Progenitor cell of endocrine pancreas (in vitro differentiated cells): ENCODE measurements at regions not wholly inside any gene's neighbourhood (a gene's known extent, or its start where the extent isn't known, plus 50 kb on each side); places are given as distances from the start of the nearest gene placed in this dataset.

Experiments
- DNase-seq: peaks from one replicate; pipeline ENCODE4 v3.0.0; 2021; ENCODE audit warnings: low spot score; ENCODE audit not compliant: unreplicated experiment
- H3K27ac Mint-ChIP-seq: 2 replicates; pipeline ENCODE4 v1.8.0; 2021; ENCODE audit warnings: mild to moderate bottlenecking, moderate library complexity, mixed read lengths
- H3K27me3 Mint-ChIP-seq: 2 replicates; pipeline ENCODE4 v1.8.0; 2021; ENCODE audit warnings: mixed read lengths
- H3K36me3 Mint-ChIP-seq: 2 replicates; pipeline ENCODE4 v1.8.0; 2022; ENCODE audit warnings: mixed read lengths; ENCODE audit not compliant: insufficient read depth
- H3K4me1 Mint-ChIP-seq: 2 replicates; pipeline ENCODE4 v1.8.0; 2021; ENCODE audit warnings: low read depth, mixed read lengths
- H3K4me3 Mint-ChIP-seq: 2 replicates; pipeline ENCODE4 v1.8.0; 2021; ENCODE audit warnings: low read depth, mild to moderate bottlenecking, moderate library complexity, mixed read lengths
- H3K9me3 Mint-ChIP-seq: 2 replicates; pipeline ENCODE4 v1.8.0; 2021; ENCODE audit warnings: low read depth, mixed read lengths
- TF ChIP-seq, protein P1 (sequence below): fragments of 200-600 bp; sonication (generic); IDR thresholded peaks from one replicate; pipeline ENCODE4 v1.5.0; 2021; ENCODE audit warnings: antibody characterized with exemption, mild to moderate bottlenecking; ENCODE audit not compliant: unreplicated experiment

DNA sequence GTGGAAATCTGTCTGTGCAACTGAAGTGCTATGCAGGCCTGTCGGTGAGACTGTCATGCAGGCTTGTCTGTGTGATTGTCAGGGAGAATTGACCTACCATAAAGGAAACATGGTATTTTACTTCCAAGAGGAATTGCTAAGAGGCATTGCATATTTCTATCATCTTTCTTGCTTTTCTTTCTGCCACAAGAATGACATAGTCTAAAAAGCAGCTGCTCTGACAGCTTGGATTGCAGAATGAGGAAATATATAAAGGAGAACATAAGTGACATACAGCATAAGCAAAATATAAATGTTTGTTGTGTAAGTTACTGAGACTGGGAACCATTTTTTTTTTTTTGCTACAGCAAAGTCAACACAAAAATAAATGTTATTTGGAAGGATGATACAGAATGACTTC, 105.1 kb downstream of the MANEA start:
- TF ChIP-seq, protein P1, sequence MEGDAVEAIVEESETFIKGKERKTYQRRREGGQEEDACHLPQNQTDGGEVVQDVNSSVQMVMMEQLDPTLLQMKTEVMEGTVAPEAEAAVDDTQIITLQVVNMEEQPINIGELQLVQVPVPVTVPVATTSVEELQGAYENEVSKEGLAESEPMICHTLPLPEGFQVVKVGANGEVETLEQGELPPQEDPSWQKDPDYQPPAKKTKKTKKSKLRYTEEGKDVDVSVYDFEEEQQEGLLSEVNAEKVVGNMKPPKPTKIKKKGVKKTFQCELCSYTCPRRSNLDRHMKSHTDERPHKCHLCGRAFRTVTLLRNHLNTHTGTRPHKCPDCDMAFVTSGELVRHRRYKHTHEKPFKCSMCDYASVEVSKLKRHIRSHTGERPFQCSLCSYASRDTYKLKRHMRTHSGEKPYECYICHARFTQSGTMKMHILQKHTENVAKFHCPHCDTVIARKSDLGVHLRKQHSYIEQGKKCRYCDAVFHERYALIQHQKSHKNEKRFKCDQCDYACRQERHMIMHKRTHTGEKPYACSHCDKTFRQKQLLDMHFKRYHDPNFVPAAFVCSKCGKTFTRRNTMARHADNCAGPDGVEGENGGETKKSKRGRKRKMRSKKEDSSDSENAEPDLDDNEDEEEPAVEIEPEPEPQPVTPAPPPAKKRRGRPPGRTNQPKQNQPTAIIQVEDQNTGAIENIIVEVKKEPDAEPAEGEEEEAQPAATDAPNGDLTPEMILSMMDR, result no peak
- Mint-ChIP-seq H3K36me3 (no peaks in the 10 kb centered on the region), H3K4me3 (no peak overlapping the region), H3K9me3 (no peaks in the 10 kb centered on the region), H3K4me1 (peaks cover 17% of the 10 kb centered on the region), H3K27ac (no peak overlapping the region), H3K27me3 (no peaks in the 10 kb centered on the region)
- no peak for DNase-seq

GRCh38 chr6:95685822-95686221, 108.5 kb downstream of the MANEA start:
- Mint-ChIP-seq H3K36me3 (no peaks in the 10 kb centered on the region), H3K27me3 (peaks cover 1% of the 10 kb centered on the region), H3K27ac (no peak overlapping the region), H3K4me1 (peaks cover 25% of the 10 kb centered on the region), H3K9me3 (peaks cover 3% of the 10 kb centered on the region), H3K4me3 (no peak overlapping the region)
- DNase-seq, result no peak
- TF ChIP-seq, protein P1, result no peak

DNA sequence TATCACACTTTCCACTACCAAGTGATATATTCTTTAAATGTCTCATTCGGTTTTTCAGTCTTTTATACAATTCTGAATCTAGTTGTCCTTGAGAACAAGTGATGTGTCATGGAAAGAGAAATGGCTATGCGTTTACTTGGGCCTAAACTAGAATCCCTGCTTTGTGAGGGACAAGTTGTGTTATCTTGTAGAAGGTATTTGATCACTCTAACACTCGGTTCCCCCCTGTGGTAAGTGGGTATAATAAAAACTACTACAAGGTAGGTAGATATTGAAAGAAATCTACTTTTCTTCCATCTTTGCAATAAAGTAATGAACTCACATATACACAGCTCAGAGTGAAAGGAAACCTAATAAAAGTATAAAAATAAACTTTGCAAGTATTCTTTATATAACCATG, 108.9 kb downstream of the MANEA start:
- no peak for DNase-seq
- Mint-ChIP-seq H3K27me3 (peaks cover 5% of the 10 kb centered on the region), H3K27ac (no peak overlapping the region), H3K4me1 (peaks cover 25% of the 10 kb centered on the region), H3K36me3 (no peaks in the 10 kb centered on the region), H3K4me3 (no peak overlapping the region), H3K9me3 (peaks cover 4% of the 10 kb centered on the region)
- TF ChIP-seq, protein P1, result no peak

- Mint-ChIP-seq H3K4me1 (peaks cover 20% of the 10 kb centered on the region), H3K27me3 (peaks cover 5% of the 10 kb centered on the region), H3K4me3 (no peak overlapping the region), H3K27ac (no peak overlapping the region), H3K9me3 (peaks cover 4% of the 10 kb centered on the region), H3K36me3 (no peaks in the 10 kb centered on the region)
- no peak for DNase-seq
- TF ChIP-seq, protein P1, result no peak
These were observed 109.6 kb downstream of the MANEA start for GRCh38 chr6:95686895-95687294.

- Mint-ChIP-seq H3K27ac (peak overlapping the region; percentile 0), H3K4me3 (no peak overlapping the region), H3K9me3 (peaks cover 4% of the 10 kb centered on the region), H3K27me3 (peaks cover 5% of the 10 kb centered on the region), H3K4me1 (peaks cover 15% of the 10 kb centered on the region), H3K36me3 (no peaks in the 10 kb centered on the region)
- DNase-seq, result no peak
- TF ChIP-seq, protein P1, result no peak
These were observed 110.5 kb downstream of the MANEA start for GRCh38 chr6:95687839-95688238.
